ENCODE measurements at regions not wholly inside any gene's neighbourhood (a gene's known extent, or its start where the extent isn't known, plus 50 kb on each side); places are given as distances from the start of the nearest gene placed in this dataset.

DNA sequence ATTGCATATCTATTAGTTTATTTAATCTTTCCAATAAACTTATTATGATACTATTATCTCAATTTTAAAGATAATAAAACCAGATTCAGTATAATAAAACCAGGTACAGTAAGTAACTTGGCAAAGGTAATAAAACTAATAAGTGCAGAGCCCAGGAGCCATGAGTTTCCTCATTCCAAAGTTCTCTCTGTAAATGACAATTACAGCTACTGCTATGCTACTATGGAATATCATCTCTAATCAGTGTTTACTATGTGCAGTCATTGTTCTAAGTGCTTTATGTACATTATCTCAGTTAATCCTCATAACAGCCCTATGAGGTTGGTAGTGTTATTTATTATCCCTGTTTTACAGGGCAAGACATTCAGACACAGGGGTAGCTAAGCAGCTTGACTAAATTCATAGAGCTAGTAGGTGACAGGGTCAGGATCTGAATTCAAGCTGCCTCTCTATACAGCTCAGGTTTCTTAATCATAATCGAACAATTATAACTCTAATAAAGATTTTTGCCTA is 285.0 kb upstream of the PITX2 start:
- TF ChIP-seq, protein P1, sequence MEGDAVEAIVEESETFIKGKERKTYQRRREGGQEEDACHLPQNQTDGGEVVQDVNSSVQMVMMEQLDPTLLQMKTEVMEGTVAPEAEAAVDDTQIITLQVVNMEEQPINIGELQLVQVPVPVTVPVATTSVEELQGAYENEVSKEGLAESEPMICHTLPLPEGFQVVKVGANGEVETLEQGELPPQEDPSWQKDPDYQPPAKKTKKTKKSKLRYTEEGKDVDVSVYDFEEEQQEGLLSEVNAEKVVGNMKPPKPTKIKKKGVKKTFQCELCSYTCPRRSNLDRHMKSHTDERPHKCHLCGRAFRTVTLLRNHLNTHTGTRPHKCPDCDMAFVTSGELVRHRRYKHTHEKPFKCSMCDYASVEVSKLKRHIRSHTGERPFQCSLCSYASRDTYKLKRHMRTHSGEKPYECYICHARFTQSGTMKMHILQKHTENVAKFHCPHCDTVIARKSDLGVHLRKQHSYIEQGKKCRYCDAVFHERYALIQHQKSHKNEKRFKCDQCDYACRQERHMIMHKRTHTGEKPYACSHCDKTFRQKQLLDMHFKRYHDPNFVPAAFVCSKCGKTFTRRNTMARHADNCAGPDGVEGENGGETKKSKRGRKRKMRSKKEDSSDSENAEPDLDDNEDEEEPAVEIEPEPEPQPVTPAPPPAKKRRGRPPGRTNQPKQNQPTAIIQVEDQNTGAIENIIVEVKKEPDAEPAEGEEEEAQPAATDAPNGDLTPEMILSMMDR (IDR thresholded peaks at IDR 0.05; ENCODE audit: control insufficient read depth, extremely low read depth, insufficient read depth): no peak
- no peak overlapping the region for H3K4me3 ChIP-seq (ENCODE audit: low read depth, low read length)
- DNase-seq (ENCODE audit: low read depth): peak; percentile 92

DNA sequence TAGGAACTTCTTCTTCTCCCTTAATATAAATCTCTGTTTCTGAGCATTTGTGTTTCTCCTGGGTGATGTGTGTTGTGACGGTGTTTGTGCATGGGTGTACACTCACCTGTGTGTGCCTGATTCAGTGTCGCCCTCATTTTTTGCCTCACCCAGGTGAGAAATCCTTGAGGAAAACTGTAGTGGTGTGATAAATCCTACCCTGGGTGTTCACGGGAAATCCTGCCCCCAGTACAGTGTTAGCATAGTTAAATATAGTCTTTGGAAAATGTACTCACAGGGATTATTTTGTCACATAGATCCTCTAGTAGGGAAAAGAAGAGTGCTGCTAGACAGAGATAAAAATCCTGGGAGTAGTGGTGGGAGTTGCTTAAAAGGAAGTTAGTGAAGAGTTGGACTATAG is 291.9 kb upstream of the PITX2 start:
- no peak for DNase-seq (ENCODE audit: low read depth)
- H3K4me3 ChIP-seq (ENCODE audit: low read depth, low read length): no peak overlapping the region
- TF ChIP-seq, protein P1 (IDR thresholded peaks at IDR 0.05; ENCODE audit: control insufficient read depth, extremely low read depth, insufficient read depth): no peak

DNA sequence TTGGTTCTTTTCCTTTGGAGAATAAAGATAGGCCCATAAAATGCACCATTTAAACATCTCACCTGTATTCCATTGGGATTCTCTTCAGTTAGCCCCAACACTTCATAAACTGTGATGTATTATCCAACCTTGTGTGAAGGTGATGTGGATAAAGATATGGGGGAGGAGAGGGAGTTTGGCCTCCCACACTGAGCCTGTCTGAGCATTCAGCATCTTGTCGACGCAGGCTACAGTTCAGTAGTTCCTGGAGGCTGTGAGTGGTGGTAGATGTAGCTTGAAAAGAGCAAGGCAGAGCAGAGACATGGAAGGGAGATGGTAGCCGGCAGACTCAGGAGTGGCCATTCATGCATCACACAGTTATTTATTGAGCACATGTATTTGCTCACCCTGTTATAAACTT is 292.4 kb upstream of the PITX2 start:
- DNase-seq (ENCODE audit: low read depth): no peak
- H3K4me3 ChIP-seq (ENCODE audit: low read depth, low read length): no peak overlapping the region
- TF ChIP-seq, protein P1 (IDR thresholded peaks at IDR 0.05; ENCODE audit: control insufficient read depth, extremely low read depth, insufficient read depth): no peak

DNA sequence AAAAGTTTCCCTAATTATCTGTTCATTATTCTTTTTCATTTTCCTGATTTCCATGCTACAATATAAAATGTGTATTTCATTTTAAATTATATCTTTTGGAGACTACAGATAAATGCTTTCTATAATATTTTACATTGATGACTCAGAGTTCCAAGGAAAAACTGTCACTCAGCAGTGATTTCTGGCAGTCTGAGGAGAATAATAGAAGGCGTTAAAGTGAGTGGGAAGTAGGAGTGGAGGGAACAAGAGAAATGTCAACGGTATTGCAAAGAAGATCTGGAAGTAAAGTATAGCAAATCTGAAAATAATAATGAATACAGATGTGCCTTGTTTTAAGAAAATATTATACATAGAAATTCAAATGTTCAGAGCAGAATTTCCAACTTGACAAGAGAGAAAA is 293.6 kb upstream of the PITX2 start:
- DNase-seq (ENCODE audit: low read depth): no peak
- H3K4me3 ChIP-seq (ENCODE audit: low read depth, low read length): no peak overlapping the region
- TF ChIP-seq, protein P1 (IDR thresholded peaks at IDR 0.05; ENCODE audit: control insufficient read depth, extremely low read depth, insufficient read depth): no peak

DNA sequence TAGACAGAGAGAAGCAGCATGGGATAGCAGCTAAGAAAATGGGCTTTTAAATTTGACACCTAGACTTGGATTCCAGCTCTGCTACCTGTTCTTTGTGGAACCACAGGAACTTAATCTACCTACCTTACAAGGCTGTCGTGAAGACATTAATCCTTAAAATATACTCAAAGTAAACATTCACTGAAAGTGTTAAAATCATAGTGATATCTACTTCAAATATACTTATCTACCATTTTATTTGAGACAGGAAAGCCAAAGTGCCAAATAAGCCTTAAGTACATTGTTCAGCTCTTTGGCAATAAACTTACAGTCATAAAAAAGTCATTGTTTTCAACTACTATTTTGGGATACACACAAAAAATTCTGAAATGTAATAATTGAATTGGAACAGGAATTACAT is 295.0 kb upstream of the PITX2 start:
- no peak overlapping the region for H3K4me3 ChIP-seq (ENCODE audit: low read depth, low read length)
- no peak for DNase-seq (ENCODE audit: low read depth)
- TF ChIP-seq, protein P1 (IDR thresholded peaks at IDR 0.05; ENCODE audit: control insufficient read depth, extremely low read depth, insufficient read depth): no peak

GRCh38 chr4:110920990-110921389 is 298.1 kb upstream of the PITX2 start:
- no peak for DNase-seq (ENCODE audit: low read depth)

GRCh38 chr4:110924761-110925160 is 301.9 kb upstream of the PITX2 start:
- no peak for DNase-seq (ENCODE audit: low read depth)
- no peak overlapping the region for H3K4me3 ChIP-seq (ENCODE audit: low read depth, low read length)
- TF ChIP-seq, protein P1 (IDR thresholded peaks at IDR 0.05; ENCODE audit: control insufficient read depth, extremely low read depth, insufficient read depth): no peak

More at GRCh38 chr4:110920990-110921389, 298.1 kb upstream of the PITX2 start:
- no peak overlapping the region for H3K4me3 ChIP-seq (ENCODE audit: low read depth, low read length)
- TF ChIP-seq, protein P1 (IDR thresholded peaks at IDR 0.05; ENCODE audit: control insufficient read depth, extremely low read depth, insufficient read depth): no peak
